Colonic mucosa (tissue), 4 donors: ENCODE measurements at regions not wholly inside any gene's neighbourhood (a gene's known extent, or its start where the extent isn't known, plus 50 kb on each side); places are given as distances from the start of the nearest gene placed in this dataset.
"Not testable (repeated sequence)": the region's sequence is repeated elsewhere in the genome, so short reads cannot be mapped to it uniquely, and the experiment has no call there.

Experiments
- DNase-seq: peaks from one replicate; pipeline ENCODE4 v3.0.0-alpha.2; 2020
- H3K27ac ChIP-seq: fragments of 200-600 bp; one replicate; pipeline ENCODE4 v1.8.0; 2021
- H3K27me3 ChIP-seq: fragments of 200-600 bp; one replicate; pipeline ENCODE4 v1.8.0; 2021
- H3K36me3 ChIP-seq: fragments of 200-600 bp; one replicate; pipeline ENCODE4 v1.8.0; 2021
- H3K4me1 ChIP-seq: fragments of 200-600 bp; one replicate; pipeline ENCODE4 v1.8.0; 2021; ENCODE audit warnings: mild to moderate bottlenecking
- H3K4me3 ChIP-seq: fragments of 200-600 bp; one replicate; pipeline ENCODE4 v1.8.0; 2021
- H3K9ac ChIP-seq, 2 donors: one replicate each; pipeline ENCODE4 v1.7.0; 2013; ENCODE audit warnings: control low read depth in 2 of 2, low read depth in 2 of 2, low read length in 2 of 2
- H3K9me3 ChIP-seq: fragments of 200-600 bp; one replicate; pipeline ENCODE4 v1.8.0; 2021
- intact Hi-C: fragments of 100-400 bp; cut with DNase I; formaldehyde crosslinking; loops from one replicate; pipeline ENCODE4 v1.14.1; 2022
- TF ChIP-seq, protein P1 (sequence below): fragments of 200-600 bp; IDR thresholded peaks from one replicate; pipeline ENCODE4 v1.8.0; 2022; ENCODE audit warnings: antibody characterized with exemption, mild to moderate bottlenecking
- donor health status: healthy.
- donor health status: DM: no; HTN: no; CAD: no.
- donor health status: DM: no; HTN: no; CAD: no.

DNA sequence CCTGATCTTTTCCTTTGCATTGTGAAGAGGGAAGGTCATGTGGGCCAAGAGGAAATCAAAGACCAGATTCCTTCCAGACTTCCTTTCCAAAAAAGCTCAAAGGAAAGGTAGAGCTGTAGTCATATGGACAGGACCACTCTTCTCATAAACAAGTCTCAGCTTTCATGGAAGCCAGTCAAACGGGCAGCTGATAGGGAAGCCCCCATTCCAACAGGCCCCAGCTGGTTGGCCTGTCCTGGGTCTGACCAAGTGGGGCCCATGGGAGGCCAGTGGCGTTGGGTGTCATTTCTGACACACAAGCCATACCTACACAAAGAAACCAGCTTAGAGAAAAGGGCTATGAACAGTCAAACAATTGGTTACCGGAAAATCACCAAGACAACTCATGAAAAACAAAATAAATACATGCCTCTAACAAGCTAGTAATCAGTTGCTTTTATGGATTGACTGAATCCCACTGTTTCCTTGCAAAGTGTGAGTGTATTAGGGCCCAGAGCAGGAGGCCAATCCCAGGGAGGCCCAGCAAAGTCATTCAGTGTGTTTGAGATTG lies 149.6 kb upstream of the MAMLD1 start:
- no peaks in the 10 kb centered on the region for H3K36me3 ChIP-seq
- H3K4me1 ChIP-seq: no peaks in the 10 kb centered on the region
- TF ChIP-seq, protein P1, sequence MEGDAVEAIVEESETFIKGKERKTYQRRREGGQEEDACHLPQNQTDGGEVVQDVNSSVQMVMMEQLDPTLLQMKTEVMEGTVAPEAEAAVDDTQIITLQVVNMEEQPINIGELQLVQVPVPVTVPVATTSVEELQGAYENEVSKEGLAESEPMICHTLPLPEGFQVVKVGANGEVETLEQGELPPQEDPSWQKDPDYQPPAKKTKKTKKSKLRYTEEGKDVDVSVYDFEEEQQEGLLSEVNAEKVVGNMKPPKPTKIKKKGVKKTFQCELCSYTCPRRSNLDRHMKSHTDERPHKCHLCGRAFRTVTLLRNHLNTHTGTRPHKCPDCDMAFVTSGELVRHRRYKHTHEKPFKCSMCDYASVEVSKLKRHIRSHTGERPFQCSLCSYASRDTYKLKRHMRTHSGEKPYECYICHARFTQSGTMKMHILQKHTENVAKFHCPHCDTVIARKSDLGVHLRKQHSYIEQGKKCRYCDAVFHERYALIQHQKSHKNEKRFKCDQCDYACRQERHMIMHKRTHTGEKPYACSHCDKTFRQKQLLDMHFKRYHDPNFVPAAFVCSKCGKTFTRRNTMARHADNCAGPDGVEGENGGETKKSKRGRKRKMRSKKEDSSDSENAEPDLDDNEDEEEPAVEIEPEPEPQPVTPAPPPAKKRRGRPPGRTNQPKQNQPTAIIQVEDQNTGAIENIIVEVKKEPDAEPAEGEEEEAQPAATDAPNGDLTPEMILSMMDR: no peak
- no peak overlapping the region for H3K27ac ChIP-seq
- H3K4me3 ChIP-seq: no peak overlapping the region
- intact Hi-C loops: no loop called here
- DNase-seq: no peak
- no peak overlapping the region for H3K9ac ChIP-seq
- H3K27me3 ChIP-seq: no peaks in the 10 kb centered on the region
- H3K9me3 ChIP-seq: no peaks in the 10 kb centered on the region

DNA sequence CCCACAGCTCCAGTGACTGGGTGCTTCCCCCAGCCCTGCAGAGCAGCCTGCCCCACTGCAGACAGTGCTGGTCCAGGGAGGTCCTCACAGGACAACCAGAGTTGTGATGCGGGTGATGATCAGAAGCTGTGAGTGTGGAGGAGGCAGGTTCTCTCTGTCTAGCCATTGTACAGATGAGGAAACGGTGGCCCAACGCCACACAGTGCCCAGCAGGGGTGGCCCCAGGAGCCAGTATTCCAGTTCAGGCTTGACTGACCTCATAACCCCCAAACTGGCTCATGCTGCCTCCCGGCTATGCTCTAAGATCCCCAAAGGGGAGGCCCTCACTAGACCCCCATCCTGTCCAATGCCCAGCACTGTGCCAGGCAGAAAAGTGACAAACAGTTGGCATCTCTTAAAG lies 147.1 kb upstream of the MAMLD1 start:
- H3K9me3 ChIP-seq, H3K36me3 ChIP-seq, H3K27ac ChIP-seq, H3K4me3 ChIP-seq, H3K4me1 ChIP-seq, intact Hi-C loops, H3K9ac ChIP-seq, DNase-seq, H3K27me3 ChIP-seq: not testable (repeated sequence)

DNA sequence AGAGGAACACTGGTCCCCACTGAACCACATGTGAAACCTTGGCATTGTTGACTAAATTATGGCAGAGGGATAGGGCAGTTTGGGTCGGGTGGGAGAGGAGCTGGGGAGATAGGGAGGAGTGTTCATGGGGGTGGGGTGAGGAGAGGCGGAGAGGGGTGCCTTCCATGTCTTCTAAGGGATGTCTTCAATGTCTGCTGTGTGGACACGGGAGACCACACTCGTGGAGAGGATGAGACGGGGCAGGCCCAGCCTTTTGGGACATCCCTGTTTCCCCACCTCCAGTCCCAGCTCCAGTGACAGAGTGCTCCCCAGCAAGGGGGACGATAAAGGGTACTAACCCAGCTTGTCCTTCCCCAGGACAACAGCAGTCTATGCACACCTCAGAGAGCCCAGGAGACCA lies 146.4 kb upstream of the MAMLD1 start:
- Histone ChIP-seq H3K9ac (no peak overlapping the region), H3K36me3 (no peaks in the 10 kb centered on the region), H3K9me3 (no peaks in the 10 kb centered on the region), H3K27me3 (no peaks in the 10 kb centered on the region), H3K4me1 (no peaks in the 10 kb centered on the region), H3K27ac (no peak overlapping the region), H3K4me3 (no peak overlapping the region)
- DNase-seq: no peak
- TF ChIP-seq, protein P1: no peak
- intact Hi-C loops: no loop called here

DNA sequence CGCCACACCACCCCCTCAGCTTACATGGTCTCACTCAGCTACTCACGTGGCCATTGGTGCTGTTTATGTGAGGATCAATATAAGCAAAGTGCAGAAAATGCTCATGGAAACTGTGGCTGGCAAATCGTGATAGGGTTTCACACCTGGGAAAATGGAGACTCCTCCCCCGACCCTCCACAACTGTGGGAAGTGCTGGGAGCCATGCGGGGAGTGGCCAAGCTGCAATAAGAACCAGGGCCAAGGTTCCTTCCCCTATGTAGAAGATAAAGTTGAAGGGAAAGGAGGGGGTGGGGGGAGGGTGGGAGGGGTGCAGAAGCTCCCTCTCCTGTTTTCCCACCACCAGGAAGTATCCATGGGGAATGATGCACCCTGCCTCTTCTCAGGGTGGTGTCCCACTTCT lies 145.5 kb upstream of the MAMLD1 start:
- Histone ChIP-seq H3K27me3 (no peaks in the 10 kb centered on the region), H3K9ac (no peak overlapping the region), H3K9me3 (no peaks in the 10 kb centered on the region), H3K36me3 (no peaks in the 10 kb centered on the region), H3K4me1 (no peaks in the 10 kb centered on the region), H3K4me3 (no peak overlapping the region), H3K27ac (no peak overlapping the region)
- no peak for DNase-seq
- intact Hi-C loops: no loop called here
- TF ChIP-seq, protein P1: no peak

DNA sequence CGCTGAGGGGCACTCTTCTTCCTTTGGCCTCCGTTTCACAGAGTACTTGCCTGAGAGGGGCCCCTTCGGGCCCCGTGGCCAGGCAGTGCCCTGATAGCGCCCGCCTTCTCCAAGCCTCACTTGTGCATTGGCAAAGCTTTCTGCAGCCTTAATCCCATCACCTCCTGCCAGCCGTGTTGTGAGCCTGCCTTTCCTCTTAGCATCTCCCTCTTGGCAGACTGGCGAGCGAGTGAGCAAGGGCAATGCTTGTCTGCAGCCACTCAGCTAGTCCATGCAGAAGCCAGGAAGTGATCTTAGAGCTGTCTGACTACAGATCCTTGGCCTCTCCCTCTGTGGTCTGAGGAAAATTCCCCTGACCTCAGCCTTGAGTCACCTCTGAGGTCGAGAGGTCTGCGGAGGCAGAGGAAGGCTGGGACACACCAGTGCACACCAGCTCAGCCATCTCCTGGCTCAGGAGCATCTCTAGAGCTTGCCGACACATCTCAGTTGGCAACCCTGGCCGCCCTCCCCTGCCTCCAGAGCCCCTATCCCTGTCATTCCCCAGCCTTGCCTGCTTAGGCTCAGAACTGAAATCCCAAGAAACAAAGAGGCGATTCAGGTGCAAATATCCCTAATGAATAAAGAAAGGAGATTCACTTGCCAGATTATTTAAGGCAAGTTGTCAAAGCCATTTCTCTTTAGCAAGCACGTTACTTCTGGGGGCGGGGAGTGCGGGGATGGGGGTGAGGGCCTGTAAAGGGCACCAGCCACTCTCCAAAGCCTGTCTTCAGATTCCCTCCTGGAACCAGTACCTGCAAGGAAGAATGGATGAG lies 143.5 kb upstream of the MAMLD1 start:
- H3K4me3 ChIP-seq: no peak overlapping the region
- H3K9me3 ChIP-seq: no peaks in the 10 kb centered on the region
- TF ChIP-seq, protein P1: no peak
- H3K36me3 ChIP-seq: no peaks in the 10 kb centered on the region
- no peak overlapping the region for H3K27ac ChIP-seq
- no peak for DNase-seq
- H3K27me3 ChIP-seq: no peaks in the 10 kb centered on the region
- intact Hi-C loops: no loop called here
- no peak overlapping the region for H3K9ac ChIP-seq
- no peaks in the 10 kb centered on the region for H3K4me1 ChIP-seq
